HG03025 (cell line): ENCODE measurements at regions not wholly inside any gene's neighbourhood (a gene's known extent, or its start where the extent isn't known, plus 50 kb on each side); places are given as distances from the start of the nearest gene placed in this dataset.
"Not testable (repeated sequence)": the region's sequence is repeated elsewhere in the genome, so short reads cannot be mapped to it uniquely, and the experiment has no call there.

Source experiments
- ATAC-seq: cut with Tn5 transposase; IDR thresholded peaks from one replicate; pipeline ENCODE4 v1.9.1; 2021; ENCODE audit warnings: mild to moderate bottlenecking, moderate library complexity; ENCODE audit not compliant: unreplicated experiment, low FRiP score

- no peak for ATAC-seq
Measured at GRCh38 chr6:134822920-134823709, 126.8 kb downstream of the ALDH8A1 start.

GRCh38 chr6:134821928-134822864, 127.7 kb downstream of the ALDH8A1 start:
- no peak for ATAC-seq

- ATAC-seq: no peak
Measured at GRCh38 chr6:134821397-134821796, 128.5 kb downstream of the ALDH8A1 start.

GRCh38 chr6:134819863-134820800, 129.8 kb downstream of the ALDH8A1 start:
- no peak for ATAC-seq

GRCh38 chr6:134819236-134819635, 130.7 kb downstream of the ALDH8A1 start:
- ATAC-seq: no peak

GRCh38 chr6:134817448-134817847, 132.5 kb downstream of the ALDH8A1 start:
- no peak for ATAC-seq

- no peak for ATAC-seq
Measured at GRCh38 chr6:134816780-134817179, 133.1 kb downstream of the ALDH8A1 start.

- no peak for ATAC-seq
Measured at GRCh38 chr6:134816300-134816699, 133.6 kb downstream of the ALDH8A1 start.

- ATAC-seq: no peak
Measured at GRCh38 chr6:134814076-134814695, 135.7 kb downstream of the ALDH8A1 start.

GRCh38 chr6:134813146-134813545, 136.8 kb downstream of the ALDH8A1 start:
- ATAC-seq: no peak

GRCh38 chr6:134810402-134810801, 139.5 kb downstream of the ALDH8A1 start:
- ATAC-seq: no peak

- ATAC-seq: no peak
Measured at GRCh38 chr6:134809130-134809529, 140.8 kb downstream of the ALDH8A1 start.

- ATAC-seq: no peak
Measured at GRCh38 chr6:134806180-134806798, 143.6 kb downstream of the ALDH8A1 start.

GRCh38 chr6:134805168-134805567, 144.7 kb downstream of the ALDH8A1 start:
- ATAC-seq: no peak

- ATAC-seq: not testable (repeated sequence)
Measured at GRCh38 chr6:134804311-134804710, 145.6 kb downstream of the ALDH8A1 start.

GRCh38 chr6:134802426-134803058, 147.4 kb downstream of the ALDH8A1 start:
- no peak for ATAC-seq

- ATAC-seq: no peak
Measured at GRCh38 chr6:134797400-134798113, 152.3 kb downstream of the ALDH8A1 start.

GRCh38 chr6:134795691-134796090, 154.2 kb downstream of the ALDH8A1 start:
- ATAC-seq: no peak
